ENCODE measurements at regions not wholly inside any gene's neighbourhood (a gene's known extent, or its start where the extent isn't known, plus 50 kb on each side); places are given as distances from the start of the nearest gene placed in this dataset.

- no peak overlapping the region for H3K27ac ChIP-seq (ENCODE audit: low read depth)
- Mint-ChIP-seq H3K27ac (peak overlapping the region; percentile 8; the same call in 1 of the 2 replicates), H3K9me3 (no peaks in the 10 kb centered on the region; the same call in 2 of the 3 replicates), H3K4me1 (peaks cover 4% of the 10 kb centered on the region; the same call in 1 of the 3 replicates), H3K27me3 (ENCODE audit: insufficient read depth, low read depth, poor library complexity) (no peaks in the 10 kb centered on the region), H3K36me3 (ENCODE audit: low read depth) (no peaks in the 10 kb centered on the region), H3K4me3 (no peak overlapping the region)
- H2AFZ ChIP-seq = peak overlapping the region; percentile 75
- H3K36me3 ChIP-seq (ENCODE audit: insufficient read depth) = no peaks in the 10 kb centered on the region
- H3K4me3 ChIP-seq = no peak overlapping the region
- H3K4me1 ChIP-seq (ENCODE audit: insufficient read depth) = no peaks in the 10 kb centered on the region
- no peak for TF ChIP-seq CREB1 (CRISPR knock-in tag; IDR thresholded peaks at IDR 0.05; ENCODE audit: low read depth)
- no peak for TF ChIP-seq CTCF (conservative IDR thresholded peaks at IDR 0.05; ENCODE audit: low read depth in 2 of 2)
- TF ChIP-seq EZH2 (IDR thresholded peaks at IDR 0.05; ENCODE audit: low read depth, unreplicated experiment) = no peak
- TF ChIP-seq REST (IDR thresholded peaks at IDR 0.05; ENCODE audit: unreplicated experiment) = no peak
- no peak overlapping the region for H3K4me2 ChIP-seq
- ATAC-seq (no peak), DNase-seq (ENCODE audit: low spot score) (no peak)
- no peaks in the 10 kb centered on the region for H3F3A ChIP-seq (replicated peaks; ENCODE audit: low read depth)
- no peaks in the 10 kb centered on the region for H3K27me3 ChIP-seq (ENCODE audit: insufficient read depth)
- H4K20me1 ChIP-seq (replicated peaks; ENCODE audit: insufficient read depth) = no peaks in the 10 kb centered on the region
- no peaks in the 10 kb centered on the region for H3K9me2 ChIP-seq (ENCODE audit: insufficient read depth)
- no peaks in the 10 kb centered on the region for H3K79me2 ChIP-seq (replicated peaks; ENCODE audit: insufficient read depth)
Observed at GRCh38 chr2:104321796-104322349, 532.0 kb upstream of the POU3F3 start.

- no peak overlapping the region for H3K4me2 ChIP-seq
- H3K79me2 ChIP-seq (replicated peaks; ENCODE audit: insufficient read depth) = no peaks in the 10 kb centered on the region
- H3F3A ChIP-seq (replicated peaks; ENCODE audit: low read depth) = no peaks in the 10 kb centered on the region
- no peaks in the 10 kb centered on the region for H3K27me3 ChIP-seq (ENCODE audit: insufficient read depth)
- no peak overlapping the region for H3K27ac ChIP-seq (ENCODE audit: low read depth)
- H2AFZ ChIP-seq = peak overlapping the region; percentile 19; the same call in 1 of the 2 replicates
- ATAC-seq (peak; percentile 69), DNase-seq (ENCODE audit: low spot score) (peak; percentile 54)
- no peak overlapping the region for H3K4me3 ChIP-seq
- peaks cover 8% of the 10 kb centered on the region; the same call in 1 of the 2 replicates for H3K9me2 ChIP-seq (ENCODE audit: insufficient read depth)
- H3K4me1 ChIP-seq (ENCODE audit: insufficient read depth) = no peaks in the 10 kb centered on the region
- Mint-ChIP-seq H3K9me3 (peaks cover 4% of the 10 kb centered on the region; the same call in 1 of the 3 replicates), H3K27me3 (ENCODE audit: insufficient read depth, low read depth, poor library complexity) (no peaks in the 10 kb centered on the region), H3K27ac (no peak overlapping the region), H3K4me1 (peaks cover 10% of the 10 kb centered on the region; the same call in 2 of the 3 replicates), H3K36me3 (ENCODE audit: low read depth) (no peaks in the 10 kb centered on the region), H3K4me3 (no peak overlapping the region)
- 0 out of 2 replicates have a peak, but pooled peaks have one; percentile 18 for TF ChIP-seq ZNF462 (CRISPR knock-in tag; IDR thresholded peaks at IDR 0.05)
- no peak for TF ChIP-seq ZNF114 (CRISPR knock-in tag; IDR thresholded peaks at IDR 0.05)
- peak; percentile 55 for TF ChIP-seq CREB1 (CRISPR knock-in tag; IDR thresholded peaks at IDR 0.05; ENCODE audit: low read depth)
- H3K36me3 ChIP-seq (ENCODE audit: insufficient read depth) = no peaks in the 10 kb centered on the region
- H4K20me1 ChIP-seq (replicated peaks; ENCODE audit: insufficient read depth) = no peaks in the 10 kb centered on the region
Observed at GRCh38 chr2:104332731-104333130, 521.2 kb upstream of the POU3F3 start.
